GM12874 (cell line): ENCODE measurements at regions not wholly inside any gene's neighbourhood (a gene's known extent, or its start where the extent isn't known, plus 50 kb on each side); places are given as distances from the start of the nearest gene placed in this dataset.

ENCODE experiments used
- CTCF ChIP-seq: IDR thresholded peaks from 2 replicates; pipeline ENCODE4 v1.5.1; 2011; ENCODE audit warnings: low read depth, mild to moderate bottlenecking, control low read depth, low read length, moderate library complexity; ENCODE audit not compliant: insufficient read depth

GRCh38 chr2:236875906-236876505 lies 209.7 kb upstream of the COPS8 start:
- no peak for TF ChIP-seq CTCF

- TF ChIP-seq CTCF = no peak
These were observed 209.0 kb upstream of the COPS8 start for GRCh38 chr2:236876642-236877041.

- TF ChIP-seq CTCF = no peak
These were observed 207.7 kb upstream of the COPS8 start for GRCh38 chr2:236877972-236878371.

- TF ChIP-seq CTCF = no peak
These were observed 206.2 kb upstream of the COPS8 start for GRCh38 chr2:236879416-236879963.

- TF ChIP-seq CTCF = no peak
These were observed 203.6 kb upstream of the COPS8 start for GRCh38 chr2:236882074-236882473.

GRCh38 chr2:236882930-236883329 lies 202.8 kb upstream of the COPS8 start:
- TF ChIP-seq CTCF = no peak

- no peak for TF ChIP-seq CTCF
These were observed 201.9 kb upstream of the COPS8 start for GRCh38 chr2:236883819-236884218.
